ENCODE measurements at regions not wholly inside any gene's neighbourhood (a gene's known extent, or its start where the extent isn't known, plus 50 kb on each side); places are given as distances from the start of the nearest gene placed in this dataset.

DNA sequence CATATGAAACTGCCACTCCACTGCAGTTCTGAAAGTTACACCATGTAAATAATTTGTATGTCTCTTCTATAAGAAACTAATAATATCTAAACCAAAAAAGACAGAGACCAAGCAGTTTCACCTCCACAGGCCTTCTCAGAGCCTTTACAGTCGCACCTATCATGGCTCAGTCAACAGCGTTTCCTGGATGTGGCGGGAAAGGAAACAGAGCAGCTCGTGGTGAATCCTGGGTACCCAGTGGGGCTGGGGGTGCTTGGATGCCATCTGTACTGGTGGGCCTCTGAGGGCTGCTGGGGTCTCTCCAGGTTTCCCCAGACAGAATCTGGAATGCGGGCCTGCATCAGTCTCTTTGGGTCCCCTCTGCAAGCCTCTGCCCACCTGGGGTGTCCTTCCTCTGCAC, 100.2 kb upstream of the CASZ1 start:
- H3K27ac Mint-ChIP-seq, result no peak overlapping the region

DNA sequence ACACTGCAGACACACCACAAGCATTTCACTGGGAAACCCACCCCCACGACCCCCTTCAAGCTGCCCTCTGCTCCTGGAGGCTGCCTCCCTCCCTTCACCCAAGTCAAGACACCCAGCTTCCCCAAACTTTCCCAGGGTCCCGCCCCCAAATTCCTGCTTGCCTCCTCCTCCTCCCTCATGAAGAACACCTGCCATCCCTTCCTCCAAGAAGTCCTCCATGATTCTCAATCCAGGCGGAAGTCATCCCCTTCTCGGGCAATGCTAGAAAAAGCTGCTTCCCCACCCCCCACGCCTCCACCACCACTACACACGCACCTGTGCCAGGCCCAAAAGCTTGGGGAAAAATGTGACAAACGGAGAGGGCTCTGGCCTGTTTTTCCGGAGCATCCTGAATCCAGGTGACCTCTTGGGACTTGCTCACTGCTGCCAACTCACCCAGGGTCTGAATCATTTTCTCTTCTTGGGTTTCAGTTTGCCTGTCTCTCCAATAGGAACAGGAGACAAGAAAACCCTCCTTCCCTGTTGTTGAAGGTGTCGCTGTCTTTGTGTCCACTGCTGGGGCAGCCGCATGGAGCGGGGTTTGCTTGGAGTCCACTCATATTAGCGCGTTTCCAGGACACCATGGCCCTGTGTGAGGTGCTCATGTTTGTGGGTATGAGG, 101.0 kb upstream of the CASZ1 start:
- Mint-ChIP-seq H3K4me1 (ENCODE audit: low read depth) (no peaks in the 10 kb centered on the region), H3K36me3 (ENCODE audit: low read depth) (no peaks in the 10 kb centered on the region), H3K27me3 (ENCODE audit: low read depth) (peaks cover under 1% of the 10 kb centered on the region), H3K27ac (no peak overlapping the region), H3K9me3 (no peaks in the 10 kb centered on the region), H3K4me3 (no peak overlapping the region)
- DNase-seq (ENCODE audit: low spot score), result no peak

More for the DNA sequence above, 100.2 kb upstream of the CASZ1 start:
- peaks cover 6% of the 10 kb centered on the region for H3K27me3 Mint-ChIP-seq (ENCODE audit: low read depth)
- H3K9me3 Mint-ChIP-seq, result no peaks in the 10 kb centered on the region
- DNase-seq (ENCODE audit: low spot score), result no peak
- no peaks in the 10 kb centered on the region for H3K36me3 Mint-ChIP-seq (ENCODE audit: low read depth)
- no peak overlapping the region for H3K4me3 Mint-ChIP-seq
- no peaks in the 10 kb centered on the region for H3K4me1 Mint-ChIP-seq (ENCODE audit: low read depth)

DNA sequence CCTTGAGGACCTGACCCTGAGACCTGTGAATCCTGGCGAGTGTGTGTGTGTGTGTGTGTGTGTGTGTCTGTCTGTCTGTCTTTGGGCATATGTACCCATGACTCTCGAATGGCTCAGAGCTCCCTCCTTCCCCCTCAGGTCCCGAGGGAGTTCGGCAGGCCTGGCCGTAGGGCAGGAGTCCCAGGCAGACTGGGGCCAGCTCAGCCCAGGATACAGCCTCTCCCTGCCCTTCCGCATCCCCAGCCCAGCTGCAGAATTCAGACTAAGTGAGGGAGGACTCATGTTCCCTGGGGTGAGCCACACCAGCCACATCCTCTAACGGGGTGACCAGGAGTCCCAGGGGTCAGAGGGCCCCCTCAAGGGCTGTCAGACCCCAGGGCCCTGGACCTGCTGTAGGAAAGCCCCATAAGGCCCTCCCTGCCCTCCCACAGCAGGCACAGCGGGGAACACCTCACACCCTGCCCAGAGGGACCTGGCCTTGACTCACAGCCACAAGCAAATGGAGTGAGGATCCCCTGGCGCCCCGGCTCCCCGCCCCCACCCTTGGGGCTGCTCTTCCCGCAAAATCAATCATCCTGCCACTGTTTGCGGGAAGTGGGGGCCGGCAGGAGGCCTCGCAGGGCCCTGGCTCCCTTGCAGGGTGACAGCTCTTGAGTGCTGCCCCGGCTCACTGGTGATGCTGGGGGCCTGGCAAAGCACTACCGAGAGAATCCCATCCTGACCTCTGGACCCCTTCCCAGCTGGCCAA, 101.7 kb upstream of the CASZ1 start:
- Mint-ChIP-seq H3K27me3 (ENCODE audit: low read depth) (no peaks in the 10 kb centered on the region), H3K36me3 (ENCODE audit: low read depth) (no peaks in the 10 kb centered on the region), H3K4me3 (no peak overlapping the region), H3K27ac (no peak overlapping the region), H3K4me1 (ENCODE audit: low read depth) (no peaks in the 10 kb centered on the region), H3K9me3 (no peaks in the 10 kb centered on the region)
- DNase-seq (ENCODE audit: low spot score), result no peak

DNA sequence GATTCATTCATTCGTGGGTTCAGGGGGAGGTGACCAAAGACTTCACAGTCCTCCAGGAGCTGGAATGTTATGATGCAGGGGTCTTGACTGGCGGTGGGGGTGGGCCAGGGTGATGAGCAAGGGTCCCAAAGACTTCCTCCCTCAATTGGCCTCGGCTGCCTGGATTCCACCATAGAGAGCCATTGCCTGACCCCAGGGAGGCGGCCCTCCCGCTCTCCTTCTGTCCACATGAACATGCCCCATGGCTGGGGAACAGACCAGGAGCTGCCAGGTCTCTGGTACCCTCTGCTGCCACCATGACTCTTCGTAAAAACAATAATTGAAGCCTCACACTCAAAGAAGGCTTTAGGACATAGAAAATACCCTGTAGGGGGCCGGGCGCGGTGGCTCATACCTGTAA, 102.5 kb upstream of the CASZ1 start:
- DNase-seq (ENCODE audit: low spot score), result no peak
- Mint-ChIP-seq H3K36me3 (ENCODE audit: low read depth) (no peaks in the 10 kb centered on the region), H3K9me3 (no peaks in the 10 kb centered on the region), H3K4me1 (ENCODE audit: low read depth) (no peaks in the 10 kb centered on the region), H3K27ac (no peak overlapping the region), H3K27me3 (ENCODE audit: low read depth) (no peaks in the 10 kb centered on the region), H3K4me3 (no peak overlapping the region)

DNA sequence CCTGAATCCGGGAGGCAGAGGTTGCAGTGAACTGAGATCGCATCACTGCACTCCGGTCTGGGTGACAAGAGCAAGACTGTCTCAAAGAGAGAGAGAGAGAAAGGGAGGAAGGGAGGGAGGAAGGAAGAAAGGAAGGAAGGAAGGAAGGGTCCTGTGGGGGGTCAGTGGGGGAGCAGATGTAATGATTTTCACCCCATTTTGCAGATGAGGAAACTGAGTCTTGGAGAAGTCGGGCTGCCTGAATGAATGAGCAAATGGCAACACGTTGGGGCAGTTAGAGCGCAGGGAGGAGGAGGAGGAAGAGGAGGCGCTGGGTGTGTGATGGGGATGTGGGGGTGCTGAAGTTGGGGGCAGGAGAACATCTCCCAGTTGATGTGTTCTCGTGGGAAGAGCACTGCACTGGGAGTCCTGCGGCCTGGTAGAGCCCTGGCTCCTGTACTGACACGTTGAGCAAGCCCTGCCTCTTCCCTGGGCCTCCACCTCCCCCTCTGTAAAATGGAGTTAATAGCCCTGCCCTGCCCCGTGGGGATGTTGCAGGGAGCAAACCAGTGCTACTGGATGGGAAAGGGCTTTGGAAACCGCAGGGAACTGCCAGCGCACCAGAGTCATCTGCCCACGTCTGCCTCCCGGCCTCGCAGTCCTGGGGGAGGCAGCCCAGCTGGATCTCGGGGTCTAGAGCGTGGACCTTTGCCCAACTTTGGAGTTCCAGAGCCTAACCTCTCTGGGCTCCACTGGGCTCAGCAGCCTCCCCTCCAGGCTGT, 103.2 kb upstream of the CASZ1 start:
- Mint-ChIP-seq H3K4me3 (no peak overlapping the region), H3K4me1 (ENCODE audit: low read depth) (no peaks in the 10 kb centered on the region), H3K27ac (no peak overlapping the region), H3K36me3 (ENCODE audit: low read depth) (no peaks in the 10 kb centered on the region), H3K9me3 (no peaks in the 10 kb centered on the region), H3K27me3 (ENCODE audit: low read depth) (no peaks in the 10 kb centered on the region)
- no peak for DNase-seq (ENCODE audit: low spot score)

DNA sequence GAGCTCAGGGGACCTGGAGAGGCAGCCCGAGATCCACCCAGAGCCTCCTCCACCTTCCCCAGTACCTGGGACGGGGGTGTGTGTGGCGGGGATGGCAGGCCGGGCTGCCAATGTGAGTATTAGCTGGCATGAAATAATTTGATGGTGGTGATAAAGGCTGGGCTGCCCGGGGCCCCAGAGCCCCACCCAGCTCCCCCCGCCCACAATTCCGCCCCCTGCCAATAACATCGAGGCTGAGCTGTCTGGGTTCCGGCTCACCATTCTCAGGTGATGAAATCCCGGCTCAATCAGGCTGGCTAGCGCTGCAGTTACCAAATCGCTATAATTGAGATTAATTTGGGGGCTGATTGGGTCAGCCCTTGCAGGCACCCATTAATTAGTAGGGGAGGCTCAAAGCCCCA, 103.8 kb upstream of the CASZ1 start:
- H3K9me3 Mint-ChIP-seq, result no peaks in the 10 kb centered on the region
- no peaks in the 10 kb centered on the region for H3K27me3 Mint-ChIP-seq (ENCODE audit: low read depth)
- H3K36me3 Mint-ChIP-seq (ENCODE audit: low read depth), result no peaks in the 10 kb centered on the region
- no peak overlapping the region for H3K27ac Mint-ChIP-seq
- peaks cover 1% of the 10 kb centered on the region for H3K4me1 Mint-ChIP-seq (ENCODE audit: low read depth)
- H3K4me3 Mint-ChIP-seq, result no peak overlapping the region
- DNase-seq (ENCODE audit: low spot score), result no peak

DNA sequence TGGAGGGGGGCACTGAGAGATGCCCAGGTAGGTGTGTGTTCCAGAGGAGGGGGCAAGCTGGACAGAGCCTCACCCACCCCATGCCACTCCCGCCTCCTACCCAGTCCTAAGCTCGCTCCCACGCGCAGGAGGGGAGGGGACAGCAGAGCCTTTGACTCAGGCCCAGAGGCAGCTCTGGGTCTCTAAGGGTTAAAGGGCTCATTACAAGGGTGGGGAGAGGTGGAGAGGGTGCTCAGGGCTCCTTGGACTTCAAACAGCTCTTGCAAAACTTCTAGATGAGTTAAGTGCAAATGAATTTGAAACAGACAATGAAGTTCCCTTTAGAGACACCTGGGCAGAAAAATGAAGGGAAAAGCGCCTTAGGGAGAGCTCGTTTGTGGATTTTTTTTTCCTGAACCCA, 104.2 kb upstream of the CASZ1 start:
- Mint-ChIP-seq H3K27ac (no peak overlapping the region), H3K36me3 (ENCODE audit: low read depth) (no peaks in the 10 kb centered on the region), H3K9me3 (no peaks in the 10 kb centered on the region), H3K4me3 (no peak overlapping the region), H3K27me3 (ENCODE audit: low read depth) (no peaks in the 10 kb centered on the region), H3K4me1 (ENCODE audit: low read depth) (peaks cover 1% of the 10 kb centered on the region)
- DNase-seq (ENCODE audit: low spot score), result no peak

DNA sequence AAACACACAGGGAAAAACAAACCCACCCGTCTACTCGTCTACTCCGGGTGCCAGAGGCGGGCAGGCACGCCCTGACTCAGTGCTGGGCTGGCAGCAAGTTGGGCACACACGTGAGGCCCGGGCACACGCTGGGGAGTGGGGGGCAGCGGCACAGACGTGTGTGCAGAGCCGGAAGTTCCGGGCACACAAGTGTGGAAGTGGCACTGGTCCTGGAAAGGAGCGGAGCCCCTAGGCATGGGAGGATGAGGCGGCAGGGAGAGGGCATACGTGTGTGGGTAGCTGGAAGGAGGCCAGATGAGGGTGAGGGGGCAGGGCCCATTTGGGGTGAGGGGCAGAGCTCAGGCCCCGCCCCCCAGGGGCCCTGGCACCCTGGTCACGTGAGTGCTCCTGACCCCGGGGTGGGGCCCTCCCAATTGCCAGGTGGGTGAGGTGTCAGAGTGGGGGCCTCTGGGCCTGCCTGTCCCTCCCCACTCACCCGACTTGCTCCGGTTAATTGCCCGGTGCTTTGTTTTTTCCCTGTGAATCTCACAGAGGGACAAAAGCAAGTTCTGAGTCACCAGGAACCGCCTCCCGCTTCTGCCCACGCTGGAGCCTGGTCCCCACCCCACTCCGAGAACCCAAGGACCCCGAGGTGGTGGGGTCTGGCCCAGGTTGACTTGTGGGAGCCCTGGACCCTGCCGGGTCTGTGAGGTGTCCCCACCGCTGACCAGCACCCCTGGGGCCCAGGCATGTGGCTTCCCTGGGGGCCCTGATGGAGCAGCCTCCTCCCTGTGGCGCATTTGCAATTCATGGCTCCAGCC, 104.8 kb upstream of the CASZ1 start:
- Mint-ChIP-seq H3K4me3 (no peak overlapping the region), H3K27me3 (ENCODE audit: low read depth) (no peaks in the 10 kb centered on the region), H3K27ac (no peak overlapping the region), H3K9me3 (no peaks in the 10 kb centered on the region), H3K4me1 (ENCODE audit: low read depth) (peaks cover 1% of the 10 kb centered on the region), H3K36me3 (ENCODE audit: low read depth) (no peaks in the 10 kb centered on the region)
- no peak for DNase-seq (ENCODE audit: low spot score)

DNA sequence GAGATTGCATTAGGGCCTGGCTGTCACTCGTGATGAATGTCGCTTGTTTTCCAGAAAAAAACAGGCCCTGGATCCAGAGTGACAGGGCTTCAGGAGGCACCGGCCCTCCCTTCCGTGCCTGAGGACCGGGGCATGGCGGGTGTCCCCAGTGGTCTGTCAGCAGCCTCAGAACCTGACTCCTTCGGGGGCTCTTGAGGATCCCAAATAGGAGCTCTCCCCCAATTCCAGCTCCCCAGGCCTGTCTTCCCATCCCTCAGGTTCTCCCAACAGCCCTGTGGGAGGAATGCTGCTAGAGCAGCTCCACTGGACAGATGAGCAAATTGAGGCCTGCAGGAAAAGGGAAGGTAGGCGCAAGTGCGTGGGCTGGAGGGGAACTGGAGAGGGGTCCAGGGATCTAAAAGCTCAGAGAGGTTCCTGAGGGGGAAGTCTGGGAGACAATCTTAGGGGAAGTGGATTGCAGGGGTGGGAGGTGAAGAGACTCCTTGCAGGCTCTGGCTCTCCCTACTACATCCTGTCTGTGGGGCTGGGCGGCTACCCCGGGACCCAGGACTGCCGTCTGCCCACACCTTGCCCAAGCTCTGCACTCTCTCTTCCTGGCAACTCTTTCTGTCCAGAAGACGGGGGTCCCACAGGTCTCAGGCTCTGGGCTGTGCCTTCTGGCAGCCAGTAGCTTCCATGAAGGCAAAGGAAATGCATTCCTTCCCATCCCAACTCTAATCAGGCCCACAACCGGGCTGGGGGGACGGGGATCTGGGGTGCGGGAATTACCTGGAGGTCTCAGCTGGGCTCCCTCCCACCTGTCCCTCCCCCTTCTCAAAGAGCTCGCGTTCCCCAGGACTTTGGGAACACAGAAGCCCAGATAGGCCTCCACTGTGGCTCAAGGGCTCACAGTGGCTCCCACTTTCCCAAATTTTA, 105.7 kb upstream of the CASZ1 start:
- Mint-ChIP-seq H3K27ac (no peak overlapping the region), H3K9me3 (no peaks in the 10 kb centered on the region), H3K27me3 (ENCODE audit: low read depth) (peaks cover 8% of the 10 kb centered on the region), H3K4me3 (no peak overlapping the region), H3K4me1 (ENCODE audit: low read depth) (peaks cover 1% of the 10 kb centered on the region), H3K36me3 (ENCODE audit: low read depth) (no peaks in the 10 kb centered on the region)
- no peak for DNase-seq (ENCODE audit: low spot score)

DNA sequence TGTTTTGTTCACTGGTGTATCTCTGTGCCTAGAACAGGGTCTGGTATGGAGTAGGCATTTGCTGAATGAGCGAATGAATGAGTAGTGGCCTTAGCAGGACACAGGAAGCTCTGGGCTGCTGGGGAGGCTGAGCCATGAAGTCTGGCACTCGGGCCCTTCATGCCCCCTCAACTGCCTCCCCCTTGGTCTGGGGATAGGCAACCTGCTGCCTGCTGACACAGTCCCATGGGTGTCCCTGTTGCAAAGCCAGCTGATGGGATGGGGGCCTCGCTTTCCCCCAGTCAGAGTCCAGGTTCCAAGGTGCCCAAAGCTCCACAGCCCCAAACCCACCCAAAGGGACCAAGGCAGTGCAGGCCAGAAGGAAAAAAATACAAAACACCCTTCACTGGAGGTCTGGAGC, 107.0 kb upstream of the CASZ1 start:
- no peaks in the 10 kb centered on the region for H3K36me3 Mint-ChIP-seq (ENCODE audit: low read depth)
- H3K4me1 Mint-ChIP-seq (ENCODE audit: low read depth), result peaks cover 1% of the 10 kb centered on the region
- H3K9me3 Mint-ChIP-seq, result no peaks in the 10 kb centered on the region
- H3K27ac Mint-ChIP-seq, result no peak overlapping the region
- H3K4me3 Mint-ChIP-seq, result no peak overlapping the region
- peaks cover 9% of the 10 kb centered on the region for H3K27me3 Mint-ChIP-seq (ENCODE audit: low read depth)
- DNase-seq (ENCODE audit: low spot score), result no peak

DNA sequence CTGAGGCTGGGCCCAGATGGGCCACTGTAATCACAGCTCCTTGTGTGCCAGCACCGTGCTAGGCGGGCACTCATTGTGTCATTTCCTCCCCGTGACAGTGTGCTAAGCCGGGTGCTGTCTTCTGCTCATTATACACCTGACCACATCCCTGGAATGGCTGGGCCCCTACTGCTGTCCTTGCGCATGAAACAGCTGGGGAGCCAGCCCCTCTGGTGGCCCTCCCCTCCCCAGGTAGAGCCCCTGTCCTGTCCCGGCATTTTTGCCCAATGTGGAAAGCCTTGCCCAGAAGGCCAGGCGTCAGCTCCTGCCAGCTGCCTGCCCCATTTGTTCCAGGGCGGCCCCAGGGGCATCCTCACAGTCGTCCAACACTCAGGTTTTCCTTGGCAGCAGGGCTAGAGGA, 107.4 kb upstream of the CASZ1 start:
- Mint-ChIP-seq H3K9me3 (no peaks in the 10 kb centered on the region), H3K36me3 (ENCODE audit: low read depth) (no peaks in the 10 kb centered on the region), H3K27me3 (ENCODE audit: low read depth) (peaks cover 9% of the 10 kb centered on the region), H3K4me3 (no peak overlapping the region), H3K27ac (no peak overlapping the region), H3K4me1 (ENCODE audit: low read depth) (peaks cover 1% of the 10 kb centered on the region)
- DNase-seq (ENCODE audit: low spot score), result no peak

DNA sequence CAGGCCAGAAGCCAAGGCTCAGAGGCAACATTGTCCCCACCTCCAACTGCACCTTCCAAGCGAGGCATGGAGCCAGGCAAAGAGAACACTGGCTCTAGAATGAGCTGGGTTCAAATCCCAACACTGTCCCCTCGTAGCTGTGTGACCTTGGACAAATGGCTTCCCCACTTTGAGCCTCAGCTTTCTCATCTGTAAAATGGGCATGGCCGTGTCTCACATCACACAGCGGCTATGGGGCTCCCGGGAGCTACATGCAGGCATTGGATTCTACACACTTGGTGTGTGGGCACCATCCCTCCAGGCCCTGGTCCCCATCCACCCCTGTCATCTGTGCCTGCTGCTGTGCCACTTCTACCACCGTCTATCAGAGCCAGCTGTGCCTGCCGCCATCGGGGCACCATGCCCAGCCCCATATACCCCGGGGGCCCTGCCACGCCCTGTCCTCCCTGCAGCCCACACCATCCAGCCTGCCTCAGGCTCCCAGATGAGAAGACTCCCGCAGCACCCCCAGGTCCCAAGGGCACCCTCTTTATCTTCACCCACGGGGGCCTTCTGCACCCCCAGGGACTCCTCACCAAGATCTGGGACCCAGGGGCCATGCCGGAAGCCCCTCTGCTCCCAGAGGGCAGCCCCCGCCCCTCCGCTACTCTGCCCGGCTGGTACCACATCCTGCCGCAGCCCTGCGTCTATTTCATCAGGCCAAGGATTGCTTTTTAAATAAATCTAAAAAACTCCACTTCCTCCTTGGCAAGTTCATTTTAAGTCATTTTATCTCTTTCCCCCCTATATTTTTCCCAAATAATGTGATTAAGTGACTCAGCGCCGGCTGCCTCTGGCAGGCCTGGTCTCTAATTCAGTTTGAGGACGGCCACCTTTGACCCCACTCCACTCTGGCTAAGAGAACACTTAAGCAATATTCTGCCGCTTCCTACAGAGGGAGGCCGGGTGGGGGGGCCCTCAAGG, 107.8 kb upstream of the TARDBP start:
- no peak for DNase-seq (ENCODE audit: low spot score)
- Mint-ChIP-seq H3K27me3 (ENCODE audit: low read depth) (peaks cover 9% of the 10 kb centered on the region), H3K27ac (no peak overlapping the region), H3K36me3 (ENCODE audit: low read depth) (no peaks in the 10 kb centered on the region), H3K4me3 (peak overlapping the region; percentile 14), H3K4me1 (ENCODE audit: low read depth) (peaks cover 1% of the 10 kb centered on the region), H3K9me3 (no peaks in the 10 kb centered on the region)
